ENCODE measurements at regions not wholly inside any gene's neighbourhood (a gene's known extent, or its start where the extent isn't known, plus 50 kb on each side); places are given as distances from the start of the nearest gene placed in this dataset.

GRCh38 chr5:156120777-156121176 lies 206.2 kb upstream of the SGCD start:
- no peak overlapping the region for H3K4me2 ChIP-seq (ENCODE audit: insufficient read depth, low read length)
- H3K79me2 ChIP-seq (ENCODE audit: control insufficient read depth, insufficient read depth, low read length), result no peaks in the 10 kb centered on the region
- H3K9me1 ChIP-seq (replicated peaks; ENCODE audit: control insufficient read depth, extremely low read depth, insufficient read depth, low read length), result no peaks in the 10 kb centered on the region
- peaks cover 5% of the 10 kb centered on the region for H3K9me3 ChIP-seq (replicated peaks; ENCODE audit: control insufficient read depth, insufficient read depth, low read length)
- ChIA-PET CTCF (no interaction called here), POLR2A (no interaction called here)
- no peak overlapping the region for H3K9ac ChIP-seq (replicated peaks; ENCODE audit: extremely low read depth, insufficient read depth, low read length)
- intact Hi-C loops (cut with micrococcal nuclease), result no loop called here
- no peaks in the 10 kb centered on the region for H3K4me1 ChIP-seq (ENCODE audit: control insufficient read depth, extremely low read depth, insufficient read depth, low read length)
- H3K27ac ChIP-seq (ENCODE audit: insufficient read depth, low read depth, low read length), result no peak overlapping the region
- H3K27me3 ChIP-seq (ENCODE audit: control insufficient read depth in 2 of 2, insufficient read depth in 2 of 2, low read length in 2 of 2), result no peaks in the 10 kb centered on the region
- dilution Hi-C loops (cut with MboI; ENCODE audit: extremely low pct_ligation_motif_present, low sequenced_read_pairs), result no loop called here
- no peaks in the 10 kb centered on the region for H4K20me1 ChIP-seq (replicated peaks; ENCODE audit: control insufficient read depth, extremely low read depth, insufficient read depth, low read length)
- DNase-seq (ENCODE audit: low read depth, low spot score) (no peak), FAIRE-seq (no peak)
- H2AFZ ChIP-seq (ENCODE audit: low read depth, low read length), result no peak overlapping the region
- H3K36me3 ChIP-seq (ENCODE audit: control insufficient read depth in 2 of 2, extremely low read depth in 1 of 2, insufficient read depth in 2 of 2, low read length in 2 of 2), result no peaks in the 10 kb centered on the region
- TF ChIP-seq POLR2AphosphoS5 (IDR thresholded peaks at IDR 0.05; ENCODE audit: insufficient read depth, low read depth, low read length), result no peak
- no peak for TF ChIP-seq GATA2 (IDR thresholded peaks at IDR 0.05; ENCODE audit: insufficient read depth, insufficient read length, low read depth, low read length)
- TF ChIP-seq, protein P1, sequence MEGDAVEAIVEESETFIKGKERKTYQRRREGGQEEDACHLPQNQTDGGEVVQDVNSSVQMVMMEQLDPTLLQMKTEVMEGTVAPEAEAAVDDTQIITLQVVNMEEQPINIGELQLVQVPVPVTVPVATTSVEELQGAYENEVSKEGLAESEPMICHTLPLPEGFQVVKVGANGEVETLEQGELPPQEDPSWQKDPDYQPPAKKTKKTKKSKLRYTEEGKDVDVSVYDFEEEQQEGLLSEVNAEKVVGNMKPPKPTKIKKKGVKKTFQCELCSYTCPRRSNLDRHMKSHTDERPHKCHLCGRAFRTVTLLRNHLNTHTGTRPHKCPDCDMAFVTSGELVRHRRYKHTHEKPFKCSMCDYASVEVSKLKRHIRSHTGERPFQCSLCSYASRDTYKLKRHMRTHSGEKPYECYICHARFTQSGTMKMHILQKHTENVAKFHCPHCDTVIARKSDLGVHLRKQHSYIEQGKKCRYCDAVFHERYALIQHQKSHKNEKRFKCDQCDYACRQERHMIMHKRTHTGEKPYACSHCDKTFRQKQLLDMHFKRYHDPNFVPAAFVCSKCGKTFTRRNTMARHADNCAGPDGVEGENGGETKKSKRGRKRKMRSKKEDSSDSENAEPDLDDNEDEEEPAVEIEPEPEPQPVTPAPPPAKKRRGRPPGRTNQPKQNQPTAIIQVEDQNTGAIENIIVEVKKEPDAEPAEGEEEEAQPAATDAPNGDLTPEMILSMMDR (IDR thresholded peaks at IDR 0.05; ENCODE audit: extremely low read depth in 1 of 2, insufficient read depth in 1 of 2, low read depth in 1 of 2, low read length in 2 of 2), result no peak
- no peak for TF ChIP-seq JUN (IDR thresholded peaks at IDR 0.05; ENCODE audit: borderline replicate concordance, insufficient read depth, insufficient read length, low read depth)
- no peak for TF ChIP-seq MYC (IDR thresholded peaks at IDR 0.05; ENCODE audit: low read depth, low read length)
- TF ChIP-seq, protein P2, sequence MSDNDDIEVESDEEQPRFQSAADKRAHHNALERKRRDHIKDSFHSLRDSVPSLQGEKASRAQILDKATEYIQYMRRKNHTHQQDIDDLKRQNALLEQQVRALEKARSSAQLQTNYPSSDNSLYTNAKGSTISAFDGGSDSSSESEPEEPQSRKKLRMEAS (IDR thresholded peaks at IDR 0.05; ENCODE audit: insufficient read depth, insufficient read length), result no peak
- TF ChIP-seq FOS (IDR thresholded peaks at IDR 0.05; ENCODE audit: borderline replicate concordance, insufficient read depth, low read length), result no peak
- TF ChIP-seq EZH2 (IDR thresholded peaks at IDR 0.05; ENCODE audit: borderline replicate concordance, low read depth, low read length, severe bottlenecking), result no peak
- no peak for TF ChIP-seq POLR2A (IDR thresholded peaks at IDR 0.05; ENCODE audit: low read depth, low read length)
- no TSS peak for BruUV-seq (replicated peaks)
- H3K4me3 ChIP-seq (replicated peaks in 1 of 3; ENCODE audit: insufficient read depth in 1 of 3, low read depth in 1 of 3, low read length in 3 of 3), result no peak overlapping the region

All from endothelial cell of umbilical vein (primary cell).